Bronchial epithelial cell (primary cell): ENCODE measurements at regions not wholly inside any gene's neighbourhood (a gene's known extent, or its start where the extent isn't known, plus 50 kb on each side); places are given as distances from the start of the nearest gene placed in this dataset.
A peak's percentile ranks its signal among the peaks of the same experiment; 100 is the strongest.

Experiments used
- DNase-seq: peaks from one replicate; pipeline ENCODE4 v3.0.0-alpha.2; 2010; ENCODE audit warnings: low read depth
- FAIRE-seq: peaks from 2 replicates; lab custom pipeline; 2011; peaks lifted over from hg19 to GRCh38; lab: Jason Lieb, UNC
- H3K27me3 ChIP-seq: 2 replicates; pipeline ENCODE4 v1.5.1; 2011; ENCODE audit warnings: low read length; ENCODE audit not compliant: control insufficient read depth, insufficient read depth
- H3K36me3 ChIP-seq: 2 replicates; pipeline ENCODE4 v1.5.1; 2011; ENCODE audit warnings: low read length; ENCODE audit not compliant: control insufficient read depth, insufficient read depth
- H3K4me3 ChIP-seq: 2 replicates; pipeline ENCODE4 v1.5.1; 2011; ENCODE audit warnings: mild to moderate bottlenecking, low read depth, low read length, control low read depth
- TF ChIP-seq, protein P1 (sequence below): IDR thresholded peaks from 2 replicates; pipeline ENCODE4 v1.5.1; 2011; ENCODE audit warnings: mild to moderate bottlenecking, moderate library complexity, low read length, control low read depth, inconsistent platforms; ENCODE audit not compliant: insufficient read depth, severe bottlenecking

- H3K36me3 ChIP-seq: no peaks in the 10 kb centered on the region
- DNase-seq: no peak
- no peak for FAIRE-seq
- TF ChIP-seq, protein P1, sequence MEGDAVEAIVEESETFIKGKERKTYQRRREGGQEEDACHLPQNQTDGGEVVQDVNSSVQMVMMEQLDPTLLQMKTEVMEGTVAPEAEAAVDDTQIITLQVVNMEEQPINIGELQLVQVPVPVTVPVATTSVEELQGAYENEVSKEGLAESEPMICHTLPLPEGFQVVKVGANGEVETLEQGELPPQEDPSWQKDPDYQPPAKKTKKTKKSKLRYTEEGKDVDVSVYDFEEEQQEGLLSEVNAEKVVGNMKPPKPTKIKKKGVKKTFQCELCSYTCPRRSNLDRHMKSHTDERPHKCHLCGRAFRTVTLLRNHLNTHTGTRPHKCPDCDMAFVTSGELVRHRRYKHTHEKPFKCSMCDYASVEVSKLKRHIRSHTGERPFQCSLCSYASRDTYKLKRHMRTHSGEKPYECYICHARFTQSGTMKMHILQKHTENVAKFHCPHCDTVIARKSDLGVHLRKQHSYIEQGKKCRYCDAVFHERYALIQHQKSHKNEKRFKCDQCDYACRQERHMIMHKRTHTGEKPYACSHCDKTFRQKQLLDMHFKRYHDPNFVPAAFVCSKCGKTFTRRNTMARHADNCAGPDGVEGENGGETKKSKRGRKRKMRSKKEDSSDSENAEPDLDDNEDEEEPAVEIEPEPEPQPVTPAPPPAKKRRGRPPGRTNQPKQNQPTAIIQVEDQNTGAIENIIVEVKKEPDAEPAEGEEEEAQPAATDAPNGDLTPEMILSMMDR: no peak
- H3K27me3 ChIP-seq: no peaks in the 10 kb centered on the region
- H3K4me3 ChIP-seq: no peak overlapping the region
Measured at GRCh38 chr3:25069970-25070369, 358.1 kb upstream of the RARB start.

DNA sequence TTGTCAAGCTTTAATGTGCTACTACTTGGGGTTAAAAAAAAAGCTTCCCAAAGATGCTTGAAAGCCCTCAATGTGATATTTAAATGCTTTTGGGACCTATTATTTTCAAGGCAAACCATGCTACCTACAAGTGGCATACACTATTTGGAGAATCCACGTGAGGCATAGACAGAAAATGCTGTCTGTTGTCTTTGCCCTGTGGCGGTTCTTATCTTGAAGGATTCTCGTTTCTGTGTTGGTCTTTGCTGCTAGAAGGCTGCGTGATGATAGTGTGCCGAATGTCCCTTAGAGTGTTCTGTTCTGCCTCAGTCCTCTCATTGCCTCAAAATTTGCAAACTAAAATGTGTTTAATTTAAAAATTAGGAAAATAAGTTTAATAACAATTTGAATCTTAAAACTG lies 356.2 kb upstream of the RARB start:
- Histone ChIP-seq H3K27me3 (no peaks in the 10 kb centered on the region), H3K36me3 (no peaks in the 10 kb centered on the region), H3K4me3 (no peak overlapping the region)
- no peak for FAIRE-seq
- TF ChIP-seq, protein P1: no peak
- no peak for DNase-seq

GRCh38 chr3:25073423-25073822 lies 354.6 kb upstream of the RARB start:
- DNase-seq: no peak
- Histone ChIP-seq H3K27me3 (no peaks in the 10 kb centered on the region), H3K4me3 (no peak overlapping the region), H3K36me3 (no peaks in the 10 kb centered on the region)
- TF ChIP-seq, protein P1: no peak
- FAIRE-seq: no peak

DNA sequence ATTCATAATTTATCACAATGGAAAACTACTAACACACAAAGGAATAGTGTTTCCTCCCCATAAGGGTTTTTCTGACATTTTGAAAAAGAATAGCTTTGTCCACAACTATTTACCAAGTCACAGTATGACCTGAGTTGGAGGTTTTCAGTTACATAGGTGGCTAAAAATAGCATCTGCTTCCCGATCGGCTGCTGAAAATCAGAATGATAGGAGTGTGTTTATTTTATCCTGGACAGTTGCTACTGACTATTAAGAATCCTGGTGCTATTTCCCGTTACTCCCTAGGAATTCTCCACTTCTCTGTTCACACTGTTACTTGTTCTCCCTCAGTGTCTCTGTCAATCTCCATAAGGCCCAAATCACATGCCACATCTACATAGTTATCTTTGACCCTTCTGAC lies 353.9 kb upstream of the RARB start:
- DNase-seq (no peak), FAIRE-seq (no peak)
- no peak overlapping the region for H3K4me3 ChIP-seq

GRCh38 chr3:25080461-25080860 lies 347.6 kb upstream of the RARB start:
- peak; percentile 36 for DNase-seq
- Histone ChIP-seq H3K4me3 (no peak overlapping the region), H3K27me3 (no peaks in the 10 kb centered on the region), H3K36me3 (no peaks in the 10 kb centered on the region)
- TF ChIP-seq, protein P1: no peak
- FAIRE-seq: no peak

More for the DNA sequence above, 353.9 kb upstream of the RARB start:
- no peaks in the 10 kb centered on the region for H3K36me3 ChIP-seq
- TF ChIP-seq, protein P1: no peak
- H3K27me3 ChIP-seq: no peaks in the 10 kb centered on the region

GRCh38 chr3:25084016-25084415 lies 344.0 kb upstream of the RARB start:
- TF ChIP-seq, protein P1: no peak
- FAIRE-seq: no peak

More at GRCh38 chr3:25084016-25084415, 344.0 kb upstream of the RARB start:
- Histone ChIP-seq H3K27me3 (no peaks in the 10 kb centered on the region), H3K4me3 (no peak overlapping the region), H3K36me3 (no peaks in the 10 kb centered on the region)
- no peak for DNase-seq
